HCT116 (cell line): ENCODE measurements at regions not wholly inside any gene's neighbourhood (a gene's known extent, or its start where the extent isn't known, plus 50 kb on each side); places are given as distances from the start of the nearest gene placed in this dataset.

ENCODE experiments used
- ATF3 ChIP-seq: IDR thresholded peaks from 2 replicates; pipeline ENCODE4 v1.6.1; 2012
- CTCF ChIP-seq, 3 experiments: fragments of 200-600 bp in 1 of 3; sonication (generic) in 1 of 3; IDR thresholded peaks in 2 of 3; conservative IDR thresholded peaks in 1 of 3; 2 replicates each; pipeline ENCODE4 v1.5.1; 2012 to 2017; ENCODE audit warnings: low read depth in 2 of 3, low read length in 2 of 3, antibody characterized with exemption in 1 of 3, borderline replicate concordance in 1 of 3, control low read depth in 1 of 3, mild to moderate bottlenecking in 1 of 3, mixed read lengths in 1 of 3, mixed run types in 1 of 3, moderate library complexity in 1 of 3; ENCODE audit not compliant: insufficient read depth in 1 of 3
- POLR2A ChIP-seq: IDR thresholded peaks from 2 replicates; pipeline ENCODE4 v1.7.0; 2011; ENCODE audit warnings: borderline replicate concordance; ENCODE audit not compliant: insufficient read depth, insufficient read length; ENCODE audit errors: extremely low read depth

GRCh38 chr7:89777499-89777898 lies 376.8 kb upstream of the STEAP1 start:
- no peak for TF ChIP-seq POLR2A
- no peak for TF ChIP-seq CTCF (IDR thresholded peaks at IDR 0.05 in 2 of 3, conservative IDR thresholded peaks at IDR 0.05 in 1 of 3; ENCODE audit: borderline replicate concordance in 1 of 3, insufficient read depth in 1 of 3, low read depth in 2 of 3, low read length in 2 of 3)
- TF ChIP-seq ATF3: no peak
